DOHH2 (cell line): ENCODE measurements at regions not wholly inside any gene's neighbourhood (a gene's known extent, or its start where the extent isn't known, plus 50 kb on each side); places are given as distances from the start of the nearest gene placed in this dataset.

Experiments used
- EZH2phosphoT487 ChIP-seq: fragments of 200-600 bp; sonication (generic); IDR thresholded peaks from 2 replicates; pipeline ENCODE4 v1.6.1; 2017; ENCODE audit warnings: borderline replicate concordance, mild to moderate bottlenecking, antibody characterized with exemption, low read length, moderate library complexity, mixed read lengths
- TF ChIP-seq, protein P1 (sequence below): fragments of 200-600 bp; sonication (generic); IDR thresholded peaks from one replicate; pipeline ENCODE4 v1.5.1; 2014; ENCODE audit warnings: antibody characterized with exemption, mild to moderate bottlenecking, low read depth, low read length; ENCODE audit not compliant: poor library complexity, severe bottlenecking

DNA sequence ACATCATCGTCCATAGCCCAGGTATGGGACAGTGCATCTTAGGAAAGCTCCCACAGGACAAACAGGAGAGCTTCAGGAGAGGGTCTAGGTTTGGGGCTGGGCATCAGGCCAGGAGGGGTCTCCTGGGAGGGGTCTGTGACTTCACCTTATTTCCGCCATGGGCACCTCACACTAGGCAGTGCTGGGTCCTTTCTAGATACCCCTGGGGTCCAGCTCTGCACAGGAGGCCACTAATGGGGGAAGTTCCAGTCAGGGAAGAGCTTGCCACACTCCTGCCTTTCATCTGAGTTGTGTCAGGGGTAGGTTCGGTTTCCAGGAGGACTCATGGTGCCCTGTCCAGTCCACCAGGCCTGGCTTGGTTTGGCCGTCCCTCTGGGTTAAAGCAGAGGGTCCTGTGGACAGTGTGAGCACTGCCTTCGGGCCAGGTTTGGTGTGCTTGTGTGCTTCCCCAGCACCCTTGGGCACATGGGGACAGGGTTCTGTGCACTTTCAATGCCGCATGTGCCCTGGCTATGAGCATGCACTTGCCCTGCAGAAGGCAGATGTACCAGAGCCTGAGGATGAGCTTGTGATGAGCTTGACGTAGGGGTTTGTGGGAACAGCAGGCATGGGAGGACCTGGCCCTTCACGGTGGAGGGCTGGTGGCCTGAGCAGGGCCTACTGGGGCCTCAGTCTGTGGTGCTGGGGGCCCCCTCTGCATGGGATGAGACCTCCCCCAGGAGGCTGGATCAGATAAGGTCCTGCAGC lies 377.7 kb upstream of the NUPR2 start:
- TF ChIP-seq, protein P1, sequence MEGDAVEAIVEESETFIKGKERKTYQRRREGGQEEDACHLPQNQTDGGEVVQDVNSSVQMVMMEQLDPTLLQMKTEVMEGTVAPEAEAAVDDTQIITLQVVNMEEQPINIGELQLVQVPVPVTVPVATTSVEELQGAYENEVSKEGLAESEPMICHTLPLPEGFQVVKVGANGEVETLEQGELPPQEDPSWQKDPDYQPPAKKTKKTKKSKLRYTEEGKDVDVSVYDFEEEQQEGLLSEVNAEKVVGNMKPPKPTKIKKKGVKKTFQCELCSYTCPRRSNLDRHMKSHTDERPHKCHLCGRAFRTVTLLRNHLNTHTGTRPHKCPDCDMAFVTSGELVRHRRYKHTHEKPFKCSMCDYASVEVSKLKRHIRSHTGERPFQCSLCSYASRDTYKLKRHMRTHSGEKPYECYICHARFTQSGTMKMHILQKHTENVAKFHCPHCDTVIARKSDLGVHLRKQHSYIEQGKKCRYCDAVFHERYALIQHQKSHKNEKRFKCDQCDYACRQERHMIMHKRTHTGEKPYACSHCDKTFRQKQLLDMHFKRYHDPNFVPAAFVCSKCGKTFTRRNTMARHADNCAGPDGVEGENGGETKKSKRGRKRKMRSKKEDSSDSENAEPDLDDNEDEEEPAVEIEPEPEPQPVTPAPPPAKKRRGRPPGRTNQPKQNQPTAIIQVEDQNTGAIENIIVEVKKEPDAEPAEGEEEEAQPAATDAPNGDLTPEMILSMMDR = no peak
- no peak for TF ChIP-seq EZH2phosphoT487
